ENCODE measurements at regions not wholly inside any gene's neighbourhood (a gene's known extent, or its start where the extent isn't known, plus 50 kb on each side); places are given as distances from the start of the nearest gene placed in this dataset.

GRCh38 chr5:119949426-119949999 lies 320.2 kb downstream of the FAM170A start:
- TF ChIP-seq CTCF (conservative IDR thresholded peaks at IDR 0.05; ENCODE audit: low read depth, low read length) (no peak), EZH2 (IDR thresholded peaks at IDR 0.05; ENCODE audit: borderline replicate concordance, low read depth, low read length, poor library complexity, severe bottlenecking) (no peak)
